Nephron progenitor cell (in vitro differentiated cells): ENCODE measurements at regions not wholly inside any gene's neighbourhood (a gene's known extent, or its start where the extent isn't known, plus 50 kb on each side); places are given as distances from the start of the nearest gene placed in this dataset.

Experiments used
- DNase-seq: peaks from one replicate; pipeline ENCODE4 v3.0.0; 2021
- H3K27ac Mint-ChIP-seq: 2 replicates; pipeline ENCODE4 v1.8.0; 2021; ENCODE audit warnings: mild to moderate bottlenecking, moderate library complexity, mixed read lengths
- H3K27me3 Mint-ChIP-seq: 2 replicates; pipeline ENCODE4 v1.8.0; 2021; ENCODE audit warnings: mild to moderate bottlenecking, low read depth, mixed read lengths; ENCODE audit not compliant: poor library complexity
- H3K36me3 Mint-ChIP-seq: 2 replicates; pipeline ENCODE4 v1.8.0; 2021; ENCODE audit warnings: low read depth, mixed read lengths
- H3K4me1 Mint-ChIP-seq: 2 replicates; pipeline ENCODE4 v1.8.0; 2021; ENCODE audit warnings: mixed read lengths
- H3K4me3 Mint-ChIP-seq: 2 replicates; pipeline ENCODE4 v1.8.0; 2021; ENCODE audit warnings: mild to moderate bottlenecking, moderate library complexity, mixed read lengths
- H3K9me3 Mint-ChIP-seq: 2 replicates; pipeline ENCODE4 v1.8.0; 2021; ENCODE audit warnings: mild to moderate bottlenecking, moderate library complexity, mixed read lengths
- TF ChIP-seq, protein P1 (sequence below): fragments of 200-600 bp; sonication (generic); IDR thresholded peaks from 2 replicates; pipeline ENCODE4 v1.5.0; 2021; ENCODE audit warnings: antibody characterized with exemption

- Mint-ChIP-seq H3K27ac (no peak overlapping the region), H3K27me3 (peaks cover 21% of the 10 kb centered on the region), H3K9me3 (peaks cover 9% of the 10 kb centered on the region), H3K4me1 (peaks cover 17% of the 10 kb centered on the region), H3K36me3 (peaks cover 9% of the 10 kb centered on the region), H3K4me3 (peak overlapping the region; percentile 70)
- peak; percentile 95 for DNase-seq
- TF ChIP-seq, protein P1, sequence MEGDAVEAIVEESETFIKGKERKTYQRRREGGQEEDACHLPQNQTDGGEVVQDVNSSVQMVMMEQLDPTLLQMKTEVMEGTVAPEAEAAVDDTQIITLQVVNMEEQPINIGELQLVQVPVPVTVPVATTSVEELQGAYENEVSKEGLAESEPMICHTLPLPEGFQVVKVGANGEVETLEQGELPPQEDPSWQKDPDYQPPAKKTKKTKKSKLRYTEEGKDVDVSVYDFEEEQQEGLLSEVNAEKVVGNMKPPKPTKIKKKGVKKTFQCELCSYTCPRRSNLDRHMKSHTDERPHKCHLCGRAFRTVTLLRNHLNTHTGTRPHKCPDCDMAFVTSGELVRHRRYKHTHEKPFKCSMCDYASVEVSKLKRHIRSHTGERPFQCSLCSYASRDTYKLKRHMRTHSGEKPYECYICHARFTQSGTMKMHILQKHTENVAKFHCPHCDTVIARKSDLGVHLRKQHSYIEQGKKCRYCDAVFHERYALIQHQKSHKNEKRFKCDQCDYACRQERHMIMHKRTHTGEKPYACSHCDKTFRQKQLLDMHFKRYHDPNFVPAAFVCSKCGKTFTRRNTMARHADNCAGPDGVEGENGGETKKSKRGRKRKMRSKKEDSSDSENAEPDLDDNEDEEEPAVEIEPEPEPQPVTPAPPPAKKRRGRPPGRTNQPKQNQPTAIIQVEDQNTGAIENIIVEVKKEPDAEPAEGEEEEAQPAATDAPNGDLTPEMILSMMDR = peak; percentile 96
These were observed 53.8 kb downstream of the IER5 start for GRCh38 chr1:181142096-181142958.

DNA sequence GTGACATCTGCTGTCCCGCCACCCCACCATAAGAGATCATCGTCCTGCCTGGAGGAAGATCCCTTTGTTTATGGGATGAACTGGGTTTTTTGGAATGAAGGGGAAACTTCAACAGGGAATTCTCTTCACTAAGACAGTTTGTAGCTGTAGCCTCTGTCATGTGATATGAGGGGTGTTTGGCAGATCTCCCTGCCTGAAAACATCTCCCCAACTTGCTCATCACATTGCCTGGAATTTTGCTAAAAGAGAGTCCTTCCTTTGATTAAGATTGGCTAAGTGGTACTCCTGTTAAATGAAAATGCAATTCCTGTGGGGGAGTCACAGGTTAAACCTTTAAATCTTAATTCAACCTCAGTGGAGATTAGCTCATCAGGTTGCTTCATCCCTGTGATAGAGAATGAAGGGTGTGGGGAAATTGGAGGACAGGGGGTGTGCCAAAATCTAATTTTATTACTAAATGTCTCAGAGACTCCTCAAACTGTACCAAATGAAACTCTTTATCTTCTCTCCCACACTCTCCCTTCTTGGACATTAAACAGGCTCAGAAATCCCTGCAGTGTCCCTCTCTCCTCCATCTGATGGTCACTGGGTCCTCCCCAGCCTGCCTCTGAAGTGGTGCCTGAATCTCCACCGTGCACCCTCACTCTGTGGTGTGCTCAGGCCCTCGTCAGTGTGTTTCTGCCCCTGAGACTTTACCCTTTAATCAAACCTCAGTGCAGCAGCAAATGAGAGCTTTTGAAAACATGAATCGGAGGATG is 54.8 kb downstream of the IER5 start:
- Mint-ChIP-seq H3K27ac (no peak overlapping the region), H3K4me1 (peaks cover 17% of the 10 kb centered on the region), H3K4me3 (no peak overlapping the region), H3K36me3 (peaks cover 9% of the 10 kb centered on the region), H3K9me3 (peaks cover 12% of the 10 kb centered on the region), H3K27me3 (peaks cover 25% of the 10 kb centered on the region)
- TF ChIP-seq, protein P1 = no peak
- DNase-seq = no peak

DNA sequence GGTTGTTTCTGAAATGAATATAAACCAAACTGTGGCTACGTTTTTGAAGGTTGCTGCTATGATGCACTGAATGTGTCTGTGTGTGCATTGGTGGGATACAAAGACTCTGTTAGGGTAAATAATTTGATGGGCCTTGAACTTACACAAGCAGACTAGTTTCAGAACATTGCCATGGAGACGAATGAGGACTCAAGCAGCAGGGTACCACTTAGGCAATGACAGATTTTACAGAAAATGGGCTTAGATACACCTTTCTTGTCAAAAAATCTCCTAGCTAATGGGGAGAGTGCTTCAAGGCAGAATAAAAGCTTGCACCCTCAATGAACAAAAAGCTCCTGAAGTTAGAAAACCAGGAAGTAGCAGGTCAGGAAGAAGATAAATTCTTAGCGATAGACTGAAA is 55.7 kb downstream of the IER5 start:
- H3K4me3 Mint-ChIP-seq = no peak overlapping the region
- peaks cover 24% of the 10 kb centered on the region for H3K4me1 Mint-ChIP-seq
- H3K27me3 Mint-ChIP-seq = peaks cover 24% of the 10 kb centered on the region
- TF ChIP-seq, protein P1 = no peak
- peaks cover 12% of the 10 kb centered on the region for H3K9me3 Mint-ChIP-seq
- DNase-seq = no peak
- no peak overlapping the region for H3K27ac Mint-ChIP-seq
- peaks cover 9% of the 10 kb centered on the region for H3K36me3 Mint-ChIP-seq

DNA sequence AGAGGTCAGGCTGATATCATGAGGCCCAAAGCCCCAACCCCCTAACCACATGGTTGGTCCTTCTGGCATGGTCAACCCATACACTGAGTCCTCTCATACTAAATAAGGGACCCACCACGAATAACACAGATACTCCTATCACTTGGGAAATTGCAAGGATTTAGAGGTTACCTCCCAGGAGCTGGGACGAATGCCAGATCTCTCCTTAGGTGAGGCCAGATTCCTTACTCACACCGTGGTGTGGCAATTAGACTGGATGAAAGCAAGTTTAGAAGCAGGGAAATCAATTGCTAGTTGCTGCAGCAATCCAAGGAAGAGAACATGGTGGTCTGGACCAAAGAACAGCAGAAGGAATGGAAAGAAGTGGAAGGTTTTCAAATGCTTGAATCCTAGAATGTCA is 60.1 kb downstream of the IER5 start:
- no peak overlapping the region for H3K4me3 Mint-ChIP-seq
- peaks cover 16% of the 10 kb centered on the region for H3K27me3 Mint-ChIP-seq
- peaks cover 49% of the 10 kb centered on the region for H3K4me1 Mint-ChIP-seq
- no peak for DNase-seq
- peaks cover 12% of the 10 kb centered on the region for H3K9me3 Mint-ChIP-seq
- no peak overlapping the region for H3K27ac Mint-ChIP-seq
- TF ChIP-seq, protein P1 = no peak
- H3K36me3 Mint-ChIP-seq = peaks cover 9% of the 10 kb centered on the region

DNA sequence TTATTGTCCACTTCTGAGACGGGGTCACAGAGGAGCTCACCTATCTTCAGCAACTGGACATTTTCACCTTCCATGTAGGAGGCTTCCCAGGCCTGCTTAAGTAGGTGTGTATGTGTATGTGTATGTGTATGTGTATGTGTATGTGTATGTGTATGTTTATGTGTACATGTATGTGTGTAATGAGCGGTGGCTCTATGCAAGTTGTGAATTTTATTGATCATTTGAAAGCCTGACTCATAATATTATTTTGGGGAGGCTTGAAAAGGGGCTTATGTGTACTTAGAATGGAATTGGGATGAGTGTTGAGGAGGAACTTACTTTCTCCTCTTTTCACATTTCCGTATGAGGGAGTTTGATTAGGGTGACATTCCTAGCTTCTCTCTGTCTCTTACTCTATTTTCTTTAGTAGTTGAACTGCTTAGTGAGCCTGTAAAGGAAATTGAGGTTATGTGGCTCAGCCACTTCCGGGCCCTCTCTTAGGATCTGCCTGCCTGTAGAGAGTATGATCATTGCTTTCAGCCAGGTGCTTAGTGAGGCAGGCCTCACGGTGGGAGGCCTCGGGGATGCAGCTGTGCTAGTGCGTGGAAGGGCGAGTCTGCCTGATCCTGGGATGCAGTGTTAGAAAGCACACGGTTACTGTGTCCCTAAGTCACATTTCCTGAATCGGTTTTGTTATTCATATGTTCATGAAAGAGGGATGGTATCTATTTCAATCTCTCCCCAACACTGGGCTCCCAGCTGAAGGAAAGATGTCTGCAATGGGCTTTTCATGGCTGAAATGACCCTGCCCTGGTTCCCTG is 61.0 kb downstream of the IER5 start:
- DNase-seq = no peak

More for the DNA sequence above, 61.0 kb downstream of the IER5 start:
- TF ChIP-seq, protein P1 = no peak
- H3K9me3 Mint-ChIP-seq = peaks cover 16% of the 10 kb centered on the region
- peaks cover 13% of the 10 kb centered on the region for H3K27me3 Mint-ChIP-seq
- H3K27ac Mint-ChIP-seq = peak overlapping the region; percentile 8
- H3K4me3 Mint-ChIP-seq = no peak overlapping the region
- peaks cover 9% of the 10 kb centered on the region for H3K36me3 Mint-ChIP-seq
- peaks cover 47% of the 10 kb centered on the region for H3K4me1 Mint-ChIP-seq
